ENCODE measurements at regions not wholly inside any gene's neighbourhood (a gene's known extent, or its start where the extent isn't known, plus 50 kb on each side); places are given as distances from the start of the nearest gene placed in this dataset.
A peak's percentile ranks its signal among the peaks of the same experiment; 100 is the strongest.

DNA sequence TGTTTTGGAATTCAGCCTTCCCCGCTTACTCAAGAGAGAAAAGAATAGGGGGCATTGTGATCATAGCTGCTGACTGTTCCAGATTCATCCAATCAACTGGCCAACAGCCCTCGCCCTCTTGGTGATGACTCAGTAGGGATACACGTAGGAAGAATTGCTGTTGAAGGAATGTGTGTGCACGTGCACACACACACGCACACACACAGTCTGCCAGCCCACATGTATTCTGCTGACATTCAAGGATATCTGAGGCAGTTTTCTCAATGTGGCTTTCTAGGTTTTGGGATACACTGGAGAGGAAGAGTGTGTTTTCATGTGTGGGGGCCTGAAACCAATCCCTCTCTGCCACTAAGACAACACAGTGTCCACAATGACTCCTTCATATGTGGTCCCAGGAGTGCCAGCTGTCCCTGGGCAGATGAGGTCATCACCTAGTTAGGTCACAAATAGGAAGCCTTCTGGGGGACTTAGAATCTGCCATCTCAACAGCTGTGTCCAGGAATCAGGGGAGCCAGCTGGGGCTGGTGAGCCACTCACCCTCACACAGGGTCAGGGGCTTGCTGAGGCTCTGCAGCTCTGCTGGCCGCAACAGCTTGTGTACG lies 352.6 kb downstream of the SS18 start:
- Histone ChIP-seq H3K18ac (ENCODE audit: low read depth, low read length) (peak overlapping the region; percentile 59), H4K5ac (ENCODE audit: low read depth, low read length) (peak overlapping the region; percentile 38; the same call in 1 of the 2 replicates), H2BK5ac (ENCODE audit: low read depth, low read length, poor library complexity, severe bottlenecking) (peak overlapping the region; percentile 63), H3K4ac (ENCODE audit: low read depth, low read length) (peak overlapping the region; percentile 76), H3K27me3 (ENCODE audit: control insufficient read depth, insufficient read depth, low read length) (peaks cover 2% of the 10 kb centered on the region), H3K4me3 (ENCODE audit: insufficient read depth, low read depth, low read length) (no peak overlapping the region), H3K9me1 (ENCODE audit: insufficient read depth, low read length) (no peaks in the 10 kb centered on the region), H2BK20ac (ENCODE audit: low read depth, low read length) (peak overlapping the region; percentile 50; the same call in 1 of the 2 replicates), H4K20me1 (ENCODE audit: insufficient read depth, low read length) (no peaks in the 10 kb centered on the region), H2AK5ac (ENCODE audit: low read depth, low read length) (peak overlapping the region; percentile 30), H2BK120ac (ENCODE audit: low read depth, low read length) (peak overlapping the region; percentile 67), H3K27ac (ENCODE audit: insufficient read depth, low read length) (peak overlapping the region; percentile 25), H3K79me1 (ENCODE audit: low read depth in 1 of 2, low read length in 2 of 2) (no peaks in the 10 kb centered on the region; a peak in 1 of 4 replicates), H3K14ac (replicated peaks; ENCODE audit: low read depth, low read length) (peak overlapping the region; percentile 26; the same call in 1 of the 2 replicates), H3K4me2 (ENCODE audit: low read depth, low read length) (no peak overlapping the region), H3K9me3 (ENCODE audit: control insufficient read depth, insufficient read depth, low read length) (no peaks in the 10 kb centered on the region), H3K4me1 (ENCODE audit: control insufficient read depth, insufficient read depth, low read length) (peaks cover 7% of the 10 kb centered on the region), H2AFZ (replicated peaks; ENCODE audit: low read length, poor library complexity) (peak overlapping the region; percentile 40), H3K56ac (ENCODE audit: extremely low read depth, insufficient read depth, low read length) (no peak overlapping the region), H3K36me3 (ENCODE audit: control insufficient read depth, insufficient read depth, low read length) (no peaks in the 10 kb centered on the region), H2AK9ac (replicated peaks; ENCODE audit: low read depth, low read length, poor library complexity) (peak overlapping the region; percentile 12), H2BK15ac (ENCODE audit: low read depth, low read length) (peak overlapping the region; percentile 64), H4K91ac (ENCODE audit: insufficient read depth, low read depth, low read length) (peak overlapping the region; percentile 78), H3K9ac (ENCODE audit: low read depth, low read length) (no peak overlapping the region), H3K23ac (ENCODE audit: low read depth, low read length) (no peak overlapping the region; the same call in 1 of the 2 replicates), H4K8ac (ENCODE audit: low read depth in 2 of 2, low read length in 2 of 2) (peak overlapping the region in 1 of 2 experiments; percentile 31; a peak in 2 of 4 replicates)
- ChIA-PET POLR2A (ENCODE audit: unreplicated experiment) (no interaction called here), CTCF (no interaction called here)
- in situ Hi-C loops (cut with MboI; ENCODE audit: low sequenced_read_pairs) (no loop called here), intact Hi-C loops (cut with micrococcal nuclease) (no loop called here), dilution Hi-C loops (cut with HindIII; ENCODE audit: low sequenced_read_pairs, unreplicated experiment) (no loop called here)
- DNase-seq (peak; percentile 97), ATAC-seq (ENCODE audit: low read depth) (peak; percentile 90)
- WGBS, 2 experiments (ENCODE audit: extremely low coverage in 2 of 2, insufficient read length in 1 of 2): no CpG with 5 or more reads among the region's 7 CpGs
- BruUV-seq (replicated peaks): no TSS peak
- TF ChIP-seq FOS (IDR thresholded peaks at IDR 0.05; ENCODE audit: low read depth, low read length): peak; percentile 62
- TF ChIP-seq NFE2L2 (IDR thresholded peaks at IDR 0.05; ENCODE audit: low read depth, low read length): peak; percentile 4; the same call in 1 of the 2 replicates
- TF ChIP-seq, protein P1, sequence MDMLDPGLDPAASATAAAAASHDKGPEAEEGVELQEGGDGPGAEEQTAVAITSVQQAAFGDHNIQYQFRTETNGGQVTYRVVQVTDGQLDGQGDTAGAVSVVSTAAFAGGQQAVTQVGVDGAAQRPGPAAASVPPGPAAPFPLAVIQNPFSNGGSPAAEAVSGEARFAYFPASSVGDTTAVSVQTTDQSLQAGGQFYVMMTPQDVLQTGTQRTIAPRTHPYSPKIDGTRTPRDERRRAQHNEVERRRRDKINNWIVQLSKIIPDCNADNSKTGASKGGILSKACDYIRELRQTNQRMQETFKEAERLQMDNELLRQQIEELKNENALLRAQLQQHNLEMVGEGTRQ (IDR thresholded peaks at IDR 0.05; ENCODE audit: low read depth, low read length): peak; percentile 55; the same call in 1 of the 2 replicates
- no peak for TF ChIP-seq SMC3 (IDR thresholded peaks at IDR 0.05; ENCODE audit: low read depth, low read length)
- peak; percentile 51; the same call in 1 of the 2 replicates for TF ChIP-seq MXI1 (IDR thresholded peaks at IDR 0.05; ENCODE audit: borderline replicate concordance, low read depth, low read length)
- TF ChIP-seq, protein P2, sequence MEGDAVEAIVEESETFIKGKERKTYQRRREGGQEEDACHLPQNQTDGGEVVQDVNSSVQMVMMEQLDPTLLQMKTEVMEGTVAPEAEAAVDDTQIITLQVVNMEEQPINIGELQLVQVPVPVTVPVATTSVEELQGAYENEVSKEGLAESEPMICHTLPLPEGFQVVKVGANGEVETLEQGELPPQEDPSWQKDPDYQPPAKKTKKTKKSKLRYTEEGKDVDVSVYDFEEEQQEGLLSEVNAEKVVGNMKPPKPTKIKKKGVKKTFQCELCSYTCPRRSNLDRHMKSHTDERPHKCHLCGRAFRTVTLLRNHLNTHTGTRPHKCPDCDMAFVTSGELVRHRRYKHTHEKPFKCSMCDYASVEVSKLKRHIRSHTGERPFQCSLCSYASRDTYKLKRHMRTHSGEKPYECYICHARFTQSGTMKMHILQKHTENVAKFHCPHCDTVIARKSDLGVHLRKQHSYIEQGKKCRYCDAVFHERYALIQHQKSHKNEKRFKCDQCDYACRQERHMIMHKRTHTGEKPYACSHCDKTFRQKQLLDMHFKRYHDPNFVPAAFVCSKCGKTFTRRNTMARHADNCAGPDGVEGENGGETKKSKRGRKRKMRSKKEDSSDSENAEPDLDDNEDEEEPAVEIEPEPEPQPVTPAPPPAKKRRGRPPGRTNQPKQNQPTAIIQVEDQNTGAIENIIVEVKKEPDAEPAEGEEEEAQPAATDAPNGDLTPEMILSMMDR (conservative IDR thresholded peaks at IDR 0.05; ENCODE audit: low read depth, low read length): no peak
- no peak for TF ChIP-seq CHD1 (IDR thresholded peaks at IDR 0.05; ENCODE audit: low read depth, low read length)
- TF ChIP-seq POLR2A (IDR thresholded peaks at IDR 0.05; ENCODE audit: low read depth, low read length): no peak
- TF ChIP-seq RAD21 (IDR thresholded peaks at IDR 0.05; ENCODE audit: low read length): no peak
- TF ChIP-seq CEBPB (IDR thresholded peaks at IDR 0.05; ENCODE audit: low read depth, low read length): peak; percentile 50; the same call in 1 of the 2 replicates
- TF ChIP-seq BHLHE40 (IDR thresholded peaks at IDR 0.05; ENCODE audit: low read depth, low read length): peak; percentile 100
- TF ChIP-seq MAFK (IDR thresholded peaks at IDR 0.05; ENCODE audit: low read depth, low read length): peak; percentile 60; the same call in 1 of the 2 replicates

All from IMR-90 (cell line).